GM18870 (cell line): ENCODE measurements at regions not wholly inside any gene's neighbourhood (a gene's known extent, or its start where the extent isn't known, plus 50 kb on each side); places are given as distances from the start of the nearest gene placed in this dataset.

Source experiments
- ATAC-seq: cut with Tn5 transposase; IDR thresholded peaks from one replicate; pipeline ENCODE4 v1.9.1; 2021; ENCODE audit warnings: moderate library complexity; ENCODE audit not compliant: unreplicated experiment

DNA sequence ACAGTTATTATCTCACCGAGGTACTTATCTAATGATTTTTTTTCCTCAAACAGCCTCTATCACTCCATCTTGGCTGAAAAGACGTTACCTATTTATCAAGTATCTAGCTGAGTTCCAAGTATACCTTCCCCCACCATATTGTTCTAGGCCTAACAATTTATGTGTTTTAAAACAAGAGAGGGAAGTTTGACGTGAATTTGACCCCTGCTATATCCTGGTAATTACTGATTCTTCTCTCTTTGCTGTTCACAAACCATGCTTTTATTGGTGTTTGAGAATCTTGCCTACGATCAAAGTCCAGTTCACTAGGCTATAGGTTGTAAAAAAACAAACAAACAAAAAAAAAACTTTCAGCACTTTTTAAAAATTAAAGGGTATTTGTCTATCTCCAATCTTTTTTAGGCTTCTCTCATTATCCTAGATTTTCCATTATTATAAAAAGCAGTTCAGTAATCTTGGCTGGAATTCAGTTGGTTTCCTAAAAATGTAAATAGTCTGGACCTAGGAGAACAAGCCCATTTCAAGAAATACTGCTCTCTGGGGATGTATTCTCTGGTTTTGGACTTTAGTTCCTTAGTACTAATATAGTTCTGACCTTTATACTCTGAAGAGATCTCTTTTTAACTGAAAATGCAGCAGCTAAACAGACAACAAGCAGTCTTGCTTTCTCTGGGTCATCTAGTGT, 505.4 kb downstream of the CPS1 start:
- ATAC-seq, result no peak

DNA sequence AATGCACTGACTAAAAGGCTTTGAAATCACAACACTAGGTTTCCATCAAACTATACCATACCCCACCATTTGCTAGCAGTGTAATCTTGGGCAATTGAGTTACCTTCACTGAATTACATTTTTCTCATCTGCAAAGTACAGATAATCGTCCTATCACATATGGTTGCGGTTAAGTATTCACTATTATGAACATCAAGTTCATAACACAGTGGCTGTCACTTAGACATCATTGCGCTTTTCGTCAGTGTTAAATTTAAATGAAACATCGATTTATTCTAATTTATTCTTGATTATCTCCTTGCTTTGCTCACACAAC, 505.9 kb downstream of the CPS1 start:
- ATAC-seq, result no peak

DNA sequence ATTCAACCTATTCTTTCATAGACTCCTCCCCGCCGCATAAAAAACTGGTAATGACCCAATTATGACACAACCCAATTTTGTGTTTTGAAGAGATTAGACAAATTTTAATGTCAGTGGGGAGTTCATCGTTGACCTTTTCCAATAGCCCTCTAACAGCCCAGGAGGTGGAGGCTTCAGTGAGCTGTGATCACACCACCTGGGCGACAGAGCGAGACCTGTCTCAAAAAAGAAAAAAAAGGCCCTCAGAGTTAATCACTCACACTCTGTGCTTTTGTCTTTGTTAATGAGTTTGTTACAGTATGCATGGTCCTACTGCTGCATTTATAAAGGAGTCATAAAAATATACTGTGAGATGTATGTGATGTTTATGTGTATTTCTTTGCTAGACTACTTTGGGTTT, 510.6 kb downstream of the CPS1 start:
- no peak for ATAC-seq

DNA sequence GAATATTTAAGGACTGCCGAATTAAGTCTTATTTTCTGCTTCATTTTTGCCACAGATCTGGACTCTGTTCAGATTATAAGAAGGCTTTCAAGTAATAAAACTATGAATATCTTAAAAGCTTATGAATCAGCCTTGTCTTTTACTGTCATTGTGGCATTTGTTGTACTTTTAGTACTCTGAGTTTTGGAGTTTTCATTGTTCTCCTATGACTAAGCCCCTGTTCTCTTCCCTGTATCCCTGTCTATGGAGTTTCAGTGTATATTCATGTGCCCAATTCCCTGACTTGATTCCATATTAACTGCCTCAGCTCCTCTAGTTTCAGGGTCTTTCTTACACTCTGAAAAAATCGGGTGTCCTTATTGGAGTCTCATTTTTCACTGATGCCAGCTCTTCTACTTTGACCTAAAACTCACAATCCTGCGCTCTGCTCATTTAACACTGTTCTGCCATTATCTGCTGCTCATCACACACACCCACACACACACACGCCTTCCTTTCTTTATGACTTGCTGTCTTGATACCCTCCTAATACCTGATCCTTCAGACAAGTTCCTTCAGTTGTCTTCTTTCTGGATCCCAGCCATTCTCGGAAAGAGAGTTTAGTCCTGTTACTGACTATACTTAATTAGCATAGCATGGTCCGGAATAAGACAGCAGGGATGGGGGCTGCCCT, 511.8 kb downstream of the CPS1 start:
- ATAC-seq, result no peak

DNA sequence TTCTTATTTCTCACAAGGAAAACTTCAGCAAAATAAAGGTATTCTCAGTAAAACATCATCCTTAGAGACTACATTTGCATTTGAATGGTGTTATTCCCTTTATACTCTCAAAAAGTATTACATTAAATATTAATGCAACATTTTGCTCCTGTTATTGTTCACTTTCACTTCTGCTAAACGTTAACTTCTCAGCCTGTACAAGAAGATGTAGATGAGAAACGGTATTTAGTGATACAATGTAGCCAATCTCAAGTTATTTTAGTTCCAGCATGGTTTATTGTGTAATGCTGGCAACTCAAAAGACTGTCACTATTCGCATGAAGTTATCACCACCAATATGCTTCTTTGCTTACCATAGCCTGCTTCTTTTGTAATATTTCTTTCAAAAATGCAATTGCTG, 514.1 kb downstream of the CPS1 start:
- ATAC-seq, result no peak

DNA sequence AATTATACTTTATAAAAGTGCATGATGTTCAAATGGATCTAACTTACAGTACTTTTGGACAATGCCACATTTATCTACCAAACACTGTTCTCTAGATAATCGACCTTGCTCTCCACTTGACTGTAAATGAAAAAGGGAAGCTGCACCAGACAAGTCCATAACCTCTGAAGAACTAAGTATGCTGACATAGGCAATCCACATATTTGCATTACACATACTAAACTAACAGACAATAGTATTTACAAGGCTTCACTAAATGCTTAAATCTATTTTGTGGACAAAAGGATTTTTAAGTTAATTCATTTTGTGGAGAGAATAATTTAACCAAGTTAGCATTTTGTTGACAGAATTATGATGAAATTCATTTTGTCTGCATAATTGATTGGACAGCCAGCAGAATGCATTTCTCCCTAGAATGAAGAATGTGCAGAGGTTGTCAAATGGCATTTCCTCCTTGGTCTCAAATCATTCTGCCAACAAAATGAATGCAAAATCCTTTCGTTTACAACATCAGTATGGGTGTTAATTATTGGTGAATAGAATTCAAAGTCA, 520.9 kb downstream of the CPS1 start:
- ATAC-seq, result no peak

DNA sequence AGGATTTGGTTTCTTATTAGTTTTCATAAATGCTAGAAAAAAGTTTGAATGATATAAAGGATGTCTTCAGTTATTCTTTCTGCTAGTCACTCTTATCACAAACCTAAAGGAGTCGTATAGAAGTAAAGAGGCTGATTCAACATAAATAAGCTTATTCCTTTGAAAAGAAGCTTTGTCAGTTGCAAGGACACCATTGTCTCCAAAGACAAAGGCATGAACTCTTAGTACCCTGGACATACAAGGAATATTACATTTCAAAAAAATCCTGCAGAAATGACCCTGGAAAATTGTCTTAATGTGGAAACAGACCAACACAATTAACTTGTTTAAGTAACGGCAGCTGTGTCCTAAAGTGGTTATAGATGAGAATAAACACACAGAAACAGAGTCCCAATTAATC, 528.0 kb downstream of the CPS1 start:
- ATAC-seq, result no peak

DNA sequence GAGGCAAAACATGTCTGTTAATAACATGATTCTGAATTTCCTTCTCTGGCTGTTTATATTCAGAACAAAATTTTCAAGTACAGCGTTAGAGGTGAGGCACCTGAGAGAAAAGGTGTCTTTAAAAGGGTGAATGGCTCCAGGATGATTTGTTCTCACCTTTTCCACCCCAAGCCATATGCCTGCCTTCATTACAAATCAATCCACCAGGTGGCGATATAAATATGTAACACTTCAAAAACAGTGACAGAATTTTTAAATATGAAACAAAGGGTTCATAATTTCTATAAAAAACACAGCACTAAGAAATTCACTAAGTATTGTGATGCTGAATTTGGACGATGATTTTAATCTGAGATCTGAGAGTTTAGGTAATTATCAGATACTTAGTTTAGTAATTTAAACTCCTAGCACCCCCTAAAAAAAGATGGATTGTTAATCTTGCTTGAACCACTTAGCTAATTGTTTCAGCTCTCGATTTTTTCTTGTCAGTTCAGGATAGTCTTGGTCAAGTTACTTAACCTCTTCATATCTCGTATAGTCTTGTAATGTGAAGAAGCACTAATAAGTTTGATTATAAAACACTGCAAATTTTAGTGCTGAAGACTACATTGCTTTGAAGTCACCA, 528.8 kb downstream of the CPS1 start:
- ATAC-seq, result peak; percentile 57

DNA sequence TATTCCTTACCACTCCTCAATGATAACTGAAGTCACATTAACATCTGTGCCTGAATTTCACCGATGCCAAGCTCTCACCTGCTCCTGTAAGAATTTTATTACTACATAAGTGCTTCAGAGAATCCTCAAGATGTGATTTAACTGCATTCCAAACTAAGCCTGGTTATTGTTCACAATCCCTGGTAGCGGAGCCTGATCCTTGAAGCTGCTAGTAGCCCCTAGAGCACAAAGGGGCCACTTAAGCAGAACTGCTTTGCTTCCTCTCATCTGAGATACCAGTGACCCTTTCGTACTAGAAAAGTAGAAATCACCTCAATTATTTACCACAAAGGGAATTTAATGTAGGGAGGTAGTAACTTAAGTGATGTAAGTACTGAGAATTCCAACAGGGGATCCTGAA, 529.6 kb downstream of the CPS1 start:
- no peak for ATAC-seq

DNA sequence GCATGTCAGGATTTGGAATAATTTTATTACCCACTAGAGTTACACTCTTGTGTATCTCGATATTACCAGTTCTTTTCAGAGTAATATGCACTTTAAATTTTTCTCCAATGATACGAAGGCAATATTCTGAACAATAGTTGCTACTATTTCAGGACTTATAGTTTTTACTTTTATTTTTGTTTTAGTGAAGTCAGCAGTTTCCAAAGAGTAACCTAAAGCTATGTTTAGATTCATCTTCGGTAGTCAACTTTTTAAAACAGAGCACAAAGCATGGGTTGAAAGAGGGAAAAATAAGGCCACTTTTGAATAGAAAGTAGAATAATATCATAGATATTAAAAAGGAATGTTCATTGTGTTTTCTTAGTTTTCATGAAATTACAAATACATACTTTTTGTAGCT, 532.7 kb downstream of the CPS1 start:
- no peak for ATAC-seq

DNA sequence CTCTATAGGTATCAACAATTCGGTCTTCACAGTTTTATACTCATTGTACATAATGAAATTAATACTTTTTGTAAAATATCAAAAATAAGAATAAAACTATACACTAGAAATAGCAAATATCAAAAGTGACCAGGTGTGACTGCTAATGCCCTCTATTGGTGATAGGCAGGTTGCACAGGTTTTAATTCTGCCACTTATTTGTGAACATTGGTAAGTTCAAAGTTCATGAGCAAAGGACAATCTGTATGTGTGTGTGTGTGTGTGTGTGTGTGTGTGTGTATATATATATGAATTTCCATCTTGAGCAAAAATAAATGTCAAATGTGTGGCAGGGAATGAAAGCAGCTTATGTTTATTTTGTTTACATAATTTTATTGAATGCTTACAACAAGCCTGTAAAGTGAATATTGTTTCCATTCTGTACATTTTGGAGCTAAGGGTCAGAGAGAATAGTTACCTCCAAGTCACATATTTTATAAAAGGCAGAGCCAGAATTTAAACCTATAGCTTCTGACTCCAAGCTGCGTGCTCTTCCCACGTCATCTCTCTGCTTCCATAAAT, 537.4 kb downstream of the CPS1 start:
- ATAC-seq, result peak; percentile 64

DNA sequence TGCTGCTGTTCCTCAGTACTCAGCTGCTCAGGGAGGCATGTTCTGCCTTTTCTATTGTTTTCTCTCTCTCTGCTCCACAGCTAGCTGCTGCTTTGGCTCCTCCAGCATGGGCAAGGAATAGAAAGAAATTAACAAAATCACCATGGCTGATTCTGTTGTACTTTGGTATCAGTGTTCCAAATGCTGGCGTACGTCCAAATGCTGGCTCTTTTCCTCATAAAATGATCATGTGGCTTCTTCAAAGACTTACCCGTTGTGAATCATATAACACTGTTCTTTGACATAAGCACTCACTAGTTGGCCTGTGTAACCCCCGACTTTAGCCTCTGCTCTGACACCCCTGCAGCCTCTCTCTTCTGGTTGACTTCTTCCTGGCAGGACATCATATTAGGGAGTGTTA, 547.6 kb downstream of the CPS1 start:
- ATAC-seq, result no peak

DNA sequence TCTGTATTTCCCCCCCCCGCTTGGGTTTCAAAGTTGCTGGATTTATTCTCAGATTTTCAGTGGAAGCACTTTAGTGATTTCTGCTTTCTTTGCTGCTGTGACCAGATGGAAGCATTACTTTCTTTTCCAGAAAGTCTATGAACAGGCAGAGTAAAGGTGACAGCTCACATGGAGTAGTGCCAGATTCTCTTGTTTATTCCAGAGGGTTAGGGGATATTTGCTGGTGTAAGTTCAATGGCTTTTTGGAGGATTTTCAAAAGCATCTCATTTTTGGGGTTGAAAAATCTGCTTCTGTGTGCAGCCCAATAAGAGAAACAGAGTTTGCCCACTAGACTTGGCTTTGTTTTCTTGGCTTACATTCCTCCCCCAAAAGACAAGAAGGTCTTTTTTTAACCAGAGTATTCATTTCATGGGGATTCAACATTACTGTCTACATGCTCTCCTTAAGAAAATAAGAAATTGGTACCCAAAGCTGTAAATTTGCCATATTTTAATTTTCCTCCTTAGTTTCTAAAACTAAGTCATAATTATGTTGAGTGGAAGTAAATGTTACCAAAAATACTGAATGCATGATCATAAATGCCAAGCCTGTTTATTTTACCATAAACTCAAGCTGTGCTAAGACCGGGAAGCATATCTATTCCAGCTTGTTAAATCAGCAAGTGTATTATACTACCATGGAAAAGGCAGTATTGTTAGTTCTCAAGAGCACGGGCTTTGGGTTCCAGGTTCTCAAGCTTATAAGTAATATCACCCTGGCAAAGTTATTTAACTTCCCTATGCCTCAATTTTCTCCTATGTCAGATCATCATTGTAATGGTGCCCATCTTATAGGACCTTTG, 557.2 kb downstream of the CPS1 start:
- no peak for ATAC-seq

DNA sequence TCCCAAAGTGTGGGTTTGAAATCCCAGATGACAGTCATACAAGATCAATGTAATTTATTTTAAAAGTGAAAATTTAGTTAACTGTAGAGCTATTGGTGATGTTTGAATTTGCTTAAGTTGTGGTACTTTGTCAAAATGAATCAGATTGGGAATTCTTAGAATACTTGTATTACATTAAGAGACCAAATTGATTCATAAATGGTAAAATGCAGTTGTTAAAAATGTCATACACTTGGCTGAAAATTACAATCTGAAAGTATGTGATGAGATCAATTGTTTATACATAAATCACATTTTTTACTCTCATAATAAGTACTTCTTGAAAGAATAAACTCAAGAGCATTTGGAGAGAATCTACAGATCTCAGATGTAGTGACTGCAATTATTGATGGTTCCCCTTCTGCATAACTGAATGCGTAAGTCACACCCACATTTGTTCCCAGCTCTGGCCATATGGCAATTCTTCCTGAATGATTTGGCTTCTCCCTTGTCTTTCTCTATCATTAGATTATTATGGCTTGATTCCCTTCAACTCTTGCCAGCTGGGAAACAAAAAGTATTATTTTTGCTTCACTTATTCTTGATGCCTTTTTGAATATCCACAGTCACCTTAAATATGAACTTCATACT, 558.5 kb downstream of the CPS1 start:
- no peak for ATAC-seq

DNA sequence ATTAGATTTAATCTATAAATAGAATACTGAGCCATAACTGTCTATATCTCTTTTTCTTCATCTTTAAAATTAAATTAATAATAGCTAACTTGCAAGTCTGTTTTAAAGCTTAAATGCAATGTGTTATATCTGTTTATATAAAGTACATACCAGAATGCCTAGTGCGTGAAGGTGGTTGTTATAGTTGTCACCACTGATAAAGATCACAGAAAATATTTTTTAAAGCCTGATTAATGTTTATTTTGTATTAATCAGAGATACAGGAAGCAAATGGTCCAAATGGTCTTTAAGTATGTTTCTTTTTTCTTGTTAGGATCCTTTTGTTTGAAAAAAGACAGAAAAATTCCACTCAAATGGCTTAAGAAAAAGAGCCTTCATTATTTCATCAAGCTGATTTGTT, 560.6 kb downstream of the CPS1 start:
- no peak for ATAC-seq

DNA sequence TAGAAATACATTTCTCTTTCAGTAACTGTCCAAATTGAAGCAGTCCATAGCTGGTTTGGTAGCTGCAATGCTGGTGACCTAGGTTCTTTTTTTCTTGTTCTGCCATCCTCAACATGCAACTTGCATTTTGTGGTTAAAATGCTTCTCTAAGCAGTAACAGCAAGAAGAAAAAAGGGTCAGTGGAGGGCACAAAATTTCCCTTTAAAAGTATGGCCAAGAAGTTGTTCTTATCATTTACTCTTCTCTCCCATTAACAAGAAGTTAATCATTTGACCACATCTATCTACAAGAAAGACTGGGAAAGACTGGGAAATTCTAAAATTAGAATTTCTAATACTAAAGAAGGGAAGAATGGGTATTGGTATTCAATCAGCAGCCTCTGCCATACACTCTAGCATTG, 569.9 kb downstream of the CPS1 start:
- ATAC-seq, result no peak

DNA sequence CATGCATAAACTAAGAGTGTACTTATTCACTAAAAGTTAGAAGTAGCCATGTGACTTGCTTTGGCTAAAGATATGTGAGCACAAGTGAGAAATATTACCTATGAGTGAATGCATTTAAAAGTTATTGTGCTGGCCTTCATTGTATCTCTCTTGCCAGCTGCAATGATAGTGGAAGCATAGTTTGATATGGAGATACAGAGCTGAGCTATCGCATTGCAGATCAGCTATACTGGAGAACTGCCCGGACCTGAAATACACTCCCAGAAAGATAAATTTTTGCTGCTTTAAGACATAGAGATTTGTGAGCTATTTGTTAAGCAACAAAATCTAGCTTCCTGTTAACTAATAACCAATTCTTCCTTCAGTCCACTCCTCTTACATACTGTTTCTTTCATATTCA, 571.1 kb downstream of the CPS1 start:
- ATAC-seq, result no peak

DNA sequence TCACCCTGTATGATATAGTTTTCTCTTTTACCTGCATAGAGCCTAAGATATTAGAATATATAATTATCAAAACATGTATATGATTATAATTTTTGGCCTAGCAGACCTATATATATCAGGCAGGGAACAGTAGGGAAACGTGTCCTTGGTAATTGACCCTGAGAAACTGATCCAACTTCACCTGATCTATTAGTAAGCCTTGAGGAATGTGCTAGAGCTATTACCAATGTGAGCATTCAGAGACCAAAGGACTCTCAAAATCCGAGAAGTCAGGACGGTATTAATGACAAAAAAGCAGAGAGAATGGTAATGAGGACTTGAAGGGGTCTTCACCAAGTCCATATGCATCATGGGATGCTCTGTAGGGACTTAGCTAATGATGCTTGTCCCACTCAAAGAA, 571.9 kb downstream of the CPS1 start:
- ATAC-seq, result no peak

DNA sequence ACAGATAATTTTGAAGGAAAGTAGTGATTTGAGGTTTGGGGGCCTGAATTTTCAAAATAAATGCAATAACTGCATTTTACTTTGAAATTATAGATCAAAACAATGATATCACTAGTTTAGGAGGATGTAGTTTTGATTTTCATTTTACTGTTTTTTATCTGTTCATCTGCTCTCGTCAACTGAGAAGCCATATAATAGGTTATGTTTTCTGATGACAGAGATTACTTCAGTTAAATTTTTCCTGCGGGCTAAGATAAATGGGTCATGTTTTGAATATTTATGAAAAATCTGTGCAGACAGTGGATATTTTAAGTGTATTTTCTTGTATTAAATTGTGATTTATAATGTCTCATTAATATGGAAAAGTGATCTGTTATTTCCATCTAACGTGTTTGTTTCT, 573.4 kb downstream of the CPS1 start:
- ATAC-seq, result no peak

DNA sequence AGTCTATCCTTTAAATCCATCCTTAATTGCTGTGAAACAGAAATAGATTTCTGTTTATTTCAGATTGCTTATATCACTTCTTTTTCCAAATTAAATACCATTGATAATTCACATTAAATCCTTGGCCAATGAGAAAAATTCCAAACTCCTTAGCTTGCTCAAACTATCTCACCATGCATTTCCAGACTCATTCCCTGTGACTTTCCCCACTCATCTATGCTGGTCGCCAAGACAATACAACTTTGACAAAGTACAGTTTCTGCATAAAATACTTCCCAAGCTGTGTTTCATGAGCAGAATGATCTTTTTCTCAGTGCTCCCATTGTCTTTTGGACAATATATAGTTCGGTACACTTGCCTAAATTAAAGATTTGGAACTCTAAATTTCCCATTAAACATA, 575.6 kb downstream of the CPS1 start:
- ATAC-seq, result no peak

DNA sequence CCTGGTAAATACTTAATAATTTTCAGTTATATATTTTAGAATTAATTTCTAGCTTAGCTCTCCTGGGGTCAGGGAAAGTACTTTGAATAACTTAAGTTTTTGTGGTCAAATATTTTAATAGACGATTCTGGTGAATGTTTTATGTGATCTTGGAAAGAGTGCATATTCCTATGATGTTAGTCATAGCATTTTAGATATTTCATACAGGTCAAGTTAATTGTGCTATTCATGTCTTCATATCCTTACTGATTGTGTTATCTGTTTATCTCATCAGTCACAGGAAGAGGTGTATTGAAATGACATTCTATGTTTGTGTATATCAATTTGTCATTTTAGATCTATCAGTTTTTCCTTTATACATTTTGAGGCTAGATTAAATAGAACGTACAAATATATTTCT, 576.2 kb downstream of the CPS1 start:
- ATAC-seq, result no peak
